ENCODE measurements at regions not wholly inside any gene's neighbourhood (a gene's known extent, or its start where the extent isn't known, plus 50 kb on each side); places are given as distances from the start of the nearest gene placed in this dataset.

- TF ChIP-seq POLR2A (IDR thresholded peaks at IDR 0.05; ENCODE audit: low read depth, low read length) (no peak), POLR2AphosphoS5 (IDR thresholded peaks at IDR 0.05; ENCODE audit: low read depth, low read length) (no peak)
Measured at GRCh38 chr4:148540622-148541326, 98.6 kb upstream of the NR3C2 start.
